K562 (cell line): ENCODE measurements at regions not wholly inside any gene's neighbourhood (a gene's known extent, or its start where the extent isn't known, plus 50 kb on each side); places are given as distances from the start of the nearest gene placed in this dataset.

Experiments used
- CTCF ChIP-seq, 3 experiments: IDR thresholded peaks in 2 of 3; conservative IDR thresholded peaks in 1 of 3; 2 replicates each; pipeline ENCODE4 v1.5.1; 2011 to 2012; ENCODE audit warnings: low read length in 3 of 3, mild to moderate bottlenecking in 3 of 3, control low read depth in 2 of 3, improper control_type of control experiment in 1 of 3, inconsistent platforms in 1 of 3, low read depth in 1 of 3, mixed read lengths in 1 of 3, moderate library complexity in 1 of 3; ENCODE audit not compliant: insufficient read depth in 2 of 3
- ELF4 ChIP-seq: fragments of 450-650 bp; formaldehyde crosslinking; IDR thresholded peaks from 2 replicates; pipeline ENCODE4 v1.4.0; 2022; ENCODE audit warnings: missing genetic modification characterization
- EZH2 ChIP-seq: IDR thresholded peaks from 2 replicates; pipeline ENCODE4 v1.6.1; 2012; ENCODE audit warnings: low read depth, mild to moderate bottlenecking, inconsistent platforms, low read length, borderline replicate concordance
- HIVEP1 ChIP-seq: fragments of 250-450 bp; sonication (Bioruptor Pico); IDR thresholded peaks from 2 replicates; pipeline ENCODE4 v1.4.0; 2020; ENCODE audit warnings: mild to moderate bottlenecking
- RBM39 ChIP-seq: fragments of 200-400 bp; formaldehyde crosslinking; optimal IDR thresholded peaks from 2 replicates; pipeline ENCODE3; 2018; ENCODE audit warnings: low read depth, low read length
- RNF2 ChIP-seq: sonication (generic); IDR thresholded peaks from 2 replicates; pipeline ENCODE4 v1.6.1; 2016
- TBP ChIP-seq: optimal IDR thresholded peaks from 2 replicates; pipeline ENCODE3; 2011; ENCODE audit warnings: low read depth, low read length, improper control_type of control experiment
- TCF3 ChIP-seq: sonication (generic); formaldehyde crosslinking; IDR thresholded peaks from 2 replicates; pipeline ENCODE4 v1.4.0; 2020; ENCODE audit warnings: mild to moderate bottlenecking, missing genetic modification reagents
- TFE3 ChIP-seq: fragments of 450-650 bp; formaldehyde crosslinking; IDR thresholded peaks from 2 replicates; pipeline ENCODE4 v1.4.0; 2020; ENCODE audit warnings: mild to moderate bottlenecking, mixed read lengths
- ZNF561 ChIP-seq: fragments of 450-650 bp; formaldehyde crosslinking; conservative IDR thresholded peaks from 2 replicates; pipeline ENCODE4 v1.4.0; 2020; ENCODE audit warnings: mild to moderate bottlenecking, moderate library complexity

DNA sequence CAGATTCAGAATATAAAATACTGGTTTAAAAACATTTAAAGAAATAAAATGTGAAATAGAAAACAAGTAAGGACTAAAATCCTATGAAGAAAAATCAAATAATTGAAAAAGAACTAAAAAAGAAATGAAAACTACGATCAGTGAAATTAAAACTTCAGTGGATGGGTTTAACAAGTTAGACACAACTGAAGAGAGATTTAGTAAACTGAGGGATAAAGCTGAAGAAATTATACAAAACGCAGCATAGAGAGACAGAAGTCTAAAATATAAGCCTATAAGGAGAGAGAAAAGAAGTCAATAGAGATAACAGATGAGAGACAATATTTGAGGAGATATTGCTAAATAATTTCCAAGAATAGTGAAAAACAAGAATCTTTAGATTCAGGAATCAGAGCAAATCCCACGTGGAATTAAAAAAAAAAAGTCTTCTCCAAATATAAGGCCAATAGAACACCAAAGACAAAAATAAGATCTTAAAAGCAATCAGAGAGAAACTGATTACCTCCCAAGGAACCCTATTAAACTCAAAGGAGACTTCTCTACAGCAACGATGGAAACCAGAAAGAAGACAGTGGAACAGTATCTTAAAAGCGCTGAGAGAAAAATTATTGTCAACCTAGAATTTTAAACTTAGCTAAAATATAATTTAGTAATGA is 59.6 kb upstream of the ABL1 start:
- TF ChIP-seq ELF4 (CRISPR knock-in tag) (no peak), RNF2 (no peak), ZNF561 (CRISPR knock-in tag) (no peak), EZH2 (no peak), RBM39 (no peak), TCF3 (CRISPR knock-in tag) (no peak), TBP (no peak), CTCF (IDR thresholded peaks at IDR 0.05 in 2 of 3, conservative IDR thresholded peaks at IDR 0.05 in 1 of 3; ENCODE audit: insufficient read depth in 2 of 3, low read depth in 1 of 3, low read length in 3 of 3) (no peak), HIVEP1 (CRISPR knock-in tag) (no peak), TFE3 (CRISPR knock-in tag) (no peak)
